HepG2 (cell line): ENCODE measurements at regions not wholly inside any gene's neighbourhood (a gene's known extent, or its start where the extent isn't known, plus 50 kb on each side); places are given as distances from the start of the nearest gene placed in this dataset.

Experiments
- ATAC-seq: fragments of 200-7000 bp; cut with Tn5 transposase; 3 replicates; pipeline ENCODE4 v1.9.1; 2020; ENCODE audit warnings: mild to moderate bottlenecking, moderate library complexity
- BruUV-seq: library from RNA; stranded (reverse); fragments of 400-500 nt; replicated peaks from 2 replicates; lab custom pipeline; 2021; lab: Mats Ljungman, UMichigan
- CTCF ChIA-PET: fragments of 300-600 bp; formaldehyde crosslinking; extraction: SDS; loops from one replicate; lab custom pipeline; 2021; ENCODE audit warnings: low total read pairs, inconsistent platforms, low intra/inter-chr PET ratio; lab: Yijun Ruan, JAX
- POLR2A ChIA-PET: fragments of 350-600 bp; sonication (Branson Sonifier 250); formaldehyde crosslinking; loops from one replicate; lab custom pipeline; 2020; ENCODE audit warnings: antibody characterized with exemption, inconsistent platforms; lab: Yijun Ruan, JAX
- DNase-seq: peaks from one replicate; pipeline ENCODE4 v3.0.0-alpha.2; 2015; ENCODE audit warnings: low spot score
- FAIRE-seq: peaks from 3 replicates; lab custom pipeline; 2011; peaks lifted over from hg19 to GRCh38; lab: Jason Lieb, UNC
- H2AFZ ChIP-seq: one replicate; pipeline ENCODE4 v1.6.1; 2011; ENCODE audit warnings: low read length, inconsistent platforms
- H3K27ac ChIP-seq: fragments of 300-600 bp; 3 replicates; pipeline ENCODE4 v1.8.0; 2011; ENCODE audit warnings: mixed run types, mild to moderate bottlenecking, mixed read lengths, low read length, inconsistent platforms; ENCODE audit not compliant: insufficient read depth; ENCODE audit errors: extremely low read length
- H3K27me3 ChIP-seq, 2 experiments: fragments of 200-600 bp in 1 of 2; 2 replicates in 1 of 2; 3 replicates in 1 of 2; pipeline versions ENCODE4 v1.6.0 to v1.8.0; 2011; ENCODE audit warnings: low read length in 2 of 2, mild to moderate bottlenecking in 2 of 2, moderate library complexity in 2 of 2, inconsistent platforms in 1 of 2; ENCODE audit not compliant: insufficient read depth in 2 of 2, control insufficient read depth in 1 of 2
- H3K36me3 ChIP-seq, 2 experiments: fragments of 200-600 bp in 1 of 2; replicated peaks in 1 of 2; 2 replicates in 1 of 2; 3 replicates in 1 of 2; pipeline versions ENCODE4 v1.5.1 to v1.8.0; 2011; ENCODE audit warnings: low read length in 2 of 2, inconsistent platforms in 1 of 2; ENCODE audit not compliant: insufficient read depth in 2 of 2, control insufficient read depth in 1 of 2
- H3K4me1 ChIP-seq: 2 replicates; pipeline ENCODE4 v1.5.1; 2012; ENCODE audit warnings: low read length, inconsistent platforms; ENCODE audit not compliant: insufficient read depth
- H3K4me2 ChIP-seq: 2 replicates; pipeline ENCODE4 v1.6.0; 2011; ENCODE audit warnings: low read depth, low read length, inconsistent platforms
- H3K4me3 ChIP-seq, 3 experiments: fragments of 200-600 bp in 1 of 3; sonication (generic), shearing (Covaris generic) in 1 of 3; replicated peaks in 1 of 3; 2 replicates each; pipeline ENCODE4 v1.5.1; 2011 to 2016; ENCODE audit warnings: low read length in 3 of 3, inconsistent platforms in 2 of 3, low read depth in 2 of 3, mild to moderate bottlenecking in 2 of 3, control low read depth in 1 of 3, mixed read lengths in 1 of 3; ENCODE audit not compliant: insufficient read depth in 1 of 3
- H3K79me2 ChIP-seq: one replicate; pipeline ENCODE4 v1.6.1; 2011; ENCODE audit warnings: low read length, inconsistent platforms; ENCODE audit not compliant: insufficient read depth
- H3K9ac ChIP-seq: 2 replicates; pipeline ENCODE4 v1.6.0; 2011; ENCODE audit warnings: mild to moderate bottlenecking, low read depth, low read length, inconsistent platforms; ENCODE audit not compliant: insufficient read depth
- H3K9me3 ChIP-seq: 2 replicates; pipeline ENCODE4 v1.5.1; 2012; ENCODE audit warnings: mild to moderate bottlenecking, low read length
- H4K20me1 ChIP-seq: 2 replicates; pipeline ENCODE4 v1.6.0; 2011; ENCODE audit warnings: inconsistent platforms, mild to moderate bottlenecking, low read length, moderate library complexity; ENCODE audit not compliant: insufficient read depth
- ARNTL ChIP-seq: sonication (generic); formaldehyde crosslinking; IDR thresholded peaks from 2 replicates; pipeline ENCODE4 v1.4.0; 2020; ENCODE audit warnings: mild to moderate bottlenecking, missing genetic modification reagents
- LCORL ChIP-seq, 2 experiments: fragments of 450-650 bp in 1 of 2; sonication (generic) in 1 of 2; formaldehyde crosslinking in 1 of 2; IDR thresholded peaks; 2 replicates each; pipeline versions ENCODE4 v1.5.0 to v1.6.1; 2017 to 2020; ENCODE audit warnings: antibody characterized with exemption in 1 of 2, missing genetic modification reagents in 1 of 2
- MLLT10 ChIP-seq: sonication (generic); formaldehyde crosslinking; IDR thresholded peaks from 2 replicates; pipeline ENCODE4 v1.4.0; 2020; ENCODE audit warnings: missing genetic modification reagents
- MYC ChIP-seq: sonication (generic); formaldehyde crosslinking; IDR thresholded peaks from 2 replicates; pipeline ENCODE4 v1.9.0; 2021; ENCODE audit warnings: missing genetic modification reagents, borderline replicate concordance
- MYNN ChIP-seq: sonication (generic); formaldehyde crosslinking; IDR thresholded peaks from 2 replicates; pipeline ENCODE4 v1.4.0; 2020; ENCODE audit warnings: mild to moderate bottlenecking, low read depth, missing genetic modification reagents
- MZF1 ChIP-seq: sonication (generic); formaldehyde crosslinking; IDR thresholded peaks from 2 replicates; pipeline ENCODE4 v1.8.1; 2023; ENCODE audit warnings: mild to moderate bottlenecking, missing genetic modification reagents, borderline replicate concordance
- NFATC3 ChIP-seq: sonication (generic); formaldehyde crosslinking; IDR thresholded peaks from 2 replicates; pipeline ENCODE4 v1.5.1; 2020; ENCODE audit warnings: mild to moderate bottlenecking, missing genetic modification reagents
- NFRKB ChIP-seq: fragments of 450-650 bp; IDR thresholded peaks from 2 replicates; pipeline ENCODE4 v1.6.1; 2017
- RAD21 ChIP-seq: fragments of 450-650 bp; formaldehyde crosslinking; IDR thresholded peaks from 2 replicates; pipeline ENCODE4 v1.5.0; 2020; ENCODE audit warnings: mild to moderate bottlenecking
- ZBTB10 ChIP-seq: sonication (generic); formaldehyde crosslinking; IDR thresholded peaks from 2 replicates; pipeline ENCODE4 v1.4.0; 2020; ENCODE audit warnings: missing genetic modification reagents, borderline replicate concordance
- ZNF12 ChIP-seq: sonication (generic); formaldehyde crosslinking; IDR thresholded peaks from 2 replicates; pipeline ENCODE4 v1.5.0; 2020; ENCODE audit warnings: missing genetic modification reagents
- ZNF367 ChIP-seq: sonication (generic); formaldehyde crosslinking; IDR thresholded peaks from 2 replicates; pipeline ENCODE4 v1.4.0; 2020; ENCODE audit warnings: missing genetic modification reagents, borderline replicate concordance
- ZNF503 ChIP-seq: sonication (generic); formaldehyde crosslinking; IDR thresholded peaks from 2 replicates; pipeline ENCODE4 v1.4.0; 2020; ENCODE audit warnings: missing genetic modification reagents
- ZNF639 ChIP-seq: conservative IDR thresholded peaks from 2 replicates; pipeline ENCODE4 v1.6.1; 2018; ENCODE audit warnings: missing genetic modification reagents
- ZNF720 ChIP-seq: sonication (generic); formaldehyde crosslinking; IDR thresholded peaks from 2 replicates; pipeline ENCODE4 v1.4.0; 2020; ENCODE audit warnings: missing genetic modification reagents
- ZSCAN30 ChIP-seq: sonication (generic); formaldehyde crosslinking; IDR thresholded peaks from 2 replicates; pipeline ENCODE4 v1.5.0; 2020; ENCODE audit warnings: mild to moderate bottlenecking, missing genetic modification reagents
- WGBS: methylation state at CpG from one replicate; pipeline ENCODE4 v1.1.6; 2017; ENCODE audit warnings: low lambda C conversion rate; 5-methylcytosine and 5-hydroxymethylcytosine counted together
- in situ Hi-C: cut with HindIII; loops from 2 replicates; pipeline ENCODE4 v1.10.0; 2017; ENCODE audit warnings: low pct_unique_long_range_greater_than_20kb; ENCODE audit not compliant: extremely low pct_ligation_motif_present
- intact Hi-C: fragments of 100-400 bp; cut with micrococcal nuclease; formaldehyde crosslinking; loops from one replicate; pipeline ENCODE4 v1.10.0; 2022; ENCODE audit not compliant: unreplicated experiment

DNA sequence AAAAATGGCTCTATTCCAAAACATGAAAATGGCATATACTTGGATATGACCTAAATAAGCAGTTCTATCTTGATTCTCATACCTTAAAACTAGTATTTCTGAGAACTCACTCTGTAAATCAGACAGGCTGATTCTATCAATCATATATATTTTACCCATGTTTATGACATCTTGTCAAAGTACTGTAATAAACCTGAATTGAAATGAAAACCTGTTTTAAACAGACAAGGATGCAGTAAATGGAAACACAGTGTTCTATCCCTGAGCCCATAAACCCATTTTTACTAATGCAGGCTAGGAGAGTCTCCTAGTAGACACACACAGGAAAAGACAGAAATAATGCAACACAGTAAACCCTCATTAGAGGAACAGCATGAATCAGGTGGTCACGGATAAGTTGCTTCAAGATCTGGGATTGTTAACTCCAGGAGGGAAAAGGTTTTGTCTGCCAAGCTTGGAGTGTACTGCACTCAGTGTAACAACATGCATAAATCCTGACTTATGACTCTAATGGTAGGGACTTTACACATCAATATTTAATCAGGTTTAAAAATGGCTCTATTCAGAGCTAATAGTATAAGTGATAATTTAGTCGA lies 93.6 kb upstream of the CPNE8 start (continued):
- TF ChIP-seq ZBTB10 (CRISPR knock-in tag), result no peak
- no peak for TF ChIP-seq MLLT10 (CRISPR knock-in tag)
- TF ChIP-seq NFRKB, result no peak
- TF ChIP-seq MYNN (CRISPR knock-in tag), result no peak
- no peak for TF ChIP-seq ZNF367 (CRISPR knock-in tag)
- no peak for TF ChIP-seq ZSCAN30 (CRISPR knock-in tag)
- no peak for TF ChIP-seq MYC (CRISPR knock-in tag)
- TF ChIP-seq, all 625 proteins: peak for 0

DNA sequence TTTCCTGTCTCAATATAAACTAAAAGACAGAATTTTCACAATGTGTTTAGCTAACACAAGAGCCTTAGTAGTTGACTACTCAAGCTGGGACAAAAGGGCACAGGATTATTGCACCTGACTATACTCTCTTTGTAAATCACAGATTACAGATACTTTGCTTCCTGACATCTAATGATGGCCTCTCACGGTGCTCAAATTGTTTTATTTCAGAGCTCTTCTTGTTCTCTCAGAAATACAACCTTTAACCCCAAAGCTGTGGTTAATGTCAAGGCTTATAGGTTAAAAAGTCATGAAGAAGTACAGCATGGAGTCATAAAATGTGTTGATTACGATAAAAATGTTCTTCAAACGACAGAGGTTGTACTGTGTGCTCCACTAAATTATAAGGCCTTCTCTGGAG lies 89.9 kb upstream of the CPNE8 start:
- no peaks in the 10 kb centered on the region for H3K79me2 ChIP-seq
- H3K27ac ChIP-seq, result no peak overlapping the region
- intact Hi-C loops, result no loop called here
- H3K4me3 ChIP-seq, result no peak overlapping the region
- H3K27me3 ChIP-seq, result no peaks in the 10 kb centered on the region
- no peak overlapping the region for H3K9ac ChIP-seq
- H3K36me3 ChIP-seq, result no peaks in the 10 kb centered on the region
- no peaks in the 10 kb centered on the region for H4K20me1 ChIP-seq
- H2AFZ ChIP-seq, result no peak overlapping the region
- ChIA-PET POLR2A (no interaction called here), CTCF (no interaction called here)
- in situ Hi-C loops, result no loop called here
- ATAC-seq (no peak), DNase-seq (no peak), FAIRE-seq (no peak)
- no TSS peak for BruUV-seq
- WGBS, result 2% methylated on average over 3 of the region's 3 CpGs
- H3K4me1 ChIP-seq, result no peaks in the 10 kb centered on the region
- no peaks in the 10 kb centered on the region for H3K9me3 ChIP-seq
- H3K4me2 ChIP-seq, result no peak overlapping the region
- TF ChIP-seq NFATC3 (CRISPR knock-in tag) (no peak), ARNTL (CRISPR knock-in tag) (no peak), RAD21 (no peak), ZNF720 (no peak), ZNF503 (CRISPR knock-in tag) (no peak), ZNF639 (CRISPR knock-in tag) (no peak), ZNF12 (CRISPR knock-in tag) (no peak), MZF1 (CRISPR knock-in tag) (no peak), LCORL (IDR thresholded peaks at IDR 0.05) (no peak), LCORL (CRISPR knock-in tag; IDR thresholded peaks at IDR 0.05) (no peak)
